HG03196 (cell line): ENCODE measurements at regions not wholly inside any gene's neighbourhood (a gene's known extent, or its start where the extent isn't known, plus 50 kb on each side); places are given as distances from the start of the nearest gene placed in this dataset.
"Not testable (repeated sequence)": the region's sequence is repeated elsewhere in the genome, so short reads cannot be mapped to it uniquely, and the experiment has no call there.

Experiments
- ATAC-seq: cut with Tn5 transposase; IDR thresholded peaks from one replicate; pipeline ENCODE4 v1.9.1; 2021; ENCODE audit not compliant: unreplicated experiment

DNA sequence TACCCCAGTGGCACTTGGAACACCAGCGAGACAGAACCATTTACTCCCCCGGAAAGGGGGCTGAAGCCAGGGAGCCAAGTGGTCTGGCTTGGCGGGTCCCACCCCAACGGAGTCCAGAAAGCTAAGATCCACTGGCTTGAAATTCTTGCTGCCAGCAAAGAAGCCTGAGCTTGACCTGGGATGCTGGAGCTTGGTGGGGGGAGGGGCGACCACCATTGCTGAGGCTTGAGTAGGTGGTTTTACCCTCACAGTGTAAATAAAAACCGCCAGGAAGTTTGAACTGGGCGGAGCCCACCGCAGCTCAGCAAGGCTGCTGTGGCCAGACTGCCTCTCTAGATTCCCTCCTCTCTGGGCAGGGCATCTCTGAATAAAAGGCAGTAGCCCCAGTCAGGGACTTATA, 62.8 kb downstream of the RPS24 start:
- not testable (repeated sequence) for ATAC-seq

DNA sequence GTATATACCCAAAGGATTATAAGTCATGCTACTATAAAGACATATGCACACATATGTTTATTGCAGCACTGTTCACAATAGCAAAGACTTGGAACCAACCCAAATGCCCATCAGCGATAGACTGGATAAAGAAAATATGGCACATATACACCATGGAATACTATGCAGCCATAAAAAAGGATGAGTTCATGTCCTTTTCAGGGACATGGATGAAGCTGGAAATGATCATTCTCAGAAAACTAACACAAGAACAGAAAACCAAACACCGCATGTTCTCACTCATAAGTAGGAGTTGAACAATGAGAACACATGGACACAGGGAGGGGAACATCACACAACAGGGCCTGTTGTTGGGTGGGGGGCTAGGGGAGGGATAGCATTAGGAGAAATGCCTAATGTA, 68.9 kb downstream of the RPS24 start:
- ATAC-seq = not testable (repeated sequence)

DNA sequence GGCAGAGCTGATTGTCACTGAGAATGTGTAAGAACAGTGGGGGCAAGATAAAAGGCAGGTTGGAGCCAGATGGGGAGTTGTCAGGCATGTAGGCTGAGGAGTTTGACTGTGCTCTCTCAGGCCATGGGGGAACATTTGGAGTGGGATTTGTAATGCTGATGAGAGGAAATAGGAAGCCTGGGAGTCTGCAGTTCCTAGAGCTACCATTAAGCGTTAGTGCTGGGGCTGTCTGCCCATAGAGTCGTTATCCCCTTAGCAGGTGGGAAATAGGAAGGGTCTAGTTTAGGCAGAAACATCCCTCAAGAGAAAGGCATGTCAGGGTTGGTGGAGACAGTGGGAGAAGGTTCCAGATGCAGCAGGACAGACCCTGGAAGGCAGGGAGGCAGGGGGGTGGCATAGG, 75.5 kb downstream of the RPS24 start:
- ATAC-seq = no peak

GRCh38 chr10:78115135-78115853, 81.6 kb downstream of the RPS24 start:
- ATAC-seq = no peak

GRCh38 chr10:78116361-78116760, 82.7 kb downstream of the RPS24 start:
- no peak for ATAC-seq

DNA sequence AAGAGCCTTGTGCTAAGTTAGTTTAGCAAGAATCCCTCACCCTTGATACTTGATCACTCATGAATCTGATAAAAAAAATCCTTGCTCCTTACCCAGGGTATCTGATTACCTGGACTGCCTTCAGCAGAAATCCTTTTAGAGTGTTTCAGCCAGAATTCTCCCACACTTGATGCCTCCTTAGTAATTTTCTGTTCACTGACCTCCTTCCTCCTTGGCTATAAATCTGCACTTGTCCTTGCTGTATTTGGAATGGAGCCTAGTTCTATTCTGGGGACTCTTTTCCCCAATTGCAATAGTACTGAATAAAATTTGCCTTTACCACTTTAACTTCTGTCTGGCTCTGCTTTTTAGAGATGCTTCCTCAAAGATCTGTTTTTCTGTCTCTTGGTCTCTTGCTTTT, 84.9 kb downstream of the RPS24 start:
- ATAC-seq = no peak

DNA sequence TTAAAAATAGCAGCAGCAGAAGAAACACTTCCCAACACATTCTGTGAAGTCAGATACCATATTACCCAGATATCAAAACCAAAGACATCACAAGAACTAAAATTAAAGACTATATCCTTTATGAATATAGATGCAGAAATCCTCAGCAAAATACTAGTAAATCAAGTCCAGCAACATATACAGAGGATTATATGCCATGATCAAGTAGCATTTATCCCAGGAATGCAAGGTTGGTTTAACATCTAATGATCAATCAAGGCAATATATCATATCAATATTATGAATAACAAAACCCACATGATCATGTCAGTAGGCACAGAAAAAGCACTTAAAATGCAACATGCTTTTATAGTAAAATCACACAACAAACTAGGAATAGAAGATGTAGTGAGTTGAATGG, 88.1 kb downstream of the RPS24 start:
- ATAC-seq = no peak

- ATAC-seq = no peak
Observed at GRCh38 chr10:78124167-78124566, 90.5 kb downstream of the RPS24 start.

DNA sequence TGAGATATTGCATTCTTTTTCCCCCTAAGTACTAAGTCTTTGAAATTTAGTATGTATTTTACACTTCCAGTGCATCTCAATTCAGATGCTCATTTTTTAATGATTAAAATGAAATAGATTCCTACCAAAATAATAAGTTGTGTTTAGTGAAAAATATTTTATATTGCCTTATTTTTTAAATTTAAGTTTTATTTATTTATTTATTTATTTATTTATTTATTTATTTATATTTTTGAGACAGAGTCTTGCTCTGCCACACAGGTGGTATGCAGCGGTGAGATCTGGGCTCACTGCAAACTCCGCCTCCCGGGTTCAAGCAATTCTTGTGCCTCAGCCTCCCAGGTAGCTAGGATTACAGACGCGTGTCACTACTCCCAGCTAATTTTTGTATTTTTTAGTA, 95.5 kb downstream of the RPS24 start:
- no peak for ATAC-seq

DNA sequence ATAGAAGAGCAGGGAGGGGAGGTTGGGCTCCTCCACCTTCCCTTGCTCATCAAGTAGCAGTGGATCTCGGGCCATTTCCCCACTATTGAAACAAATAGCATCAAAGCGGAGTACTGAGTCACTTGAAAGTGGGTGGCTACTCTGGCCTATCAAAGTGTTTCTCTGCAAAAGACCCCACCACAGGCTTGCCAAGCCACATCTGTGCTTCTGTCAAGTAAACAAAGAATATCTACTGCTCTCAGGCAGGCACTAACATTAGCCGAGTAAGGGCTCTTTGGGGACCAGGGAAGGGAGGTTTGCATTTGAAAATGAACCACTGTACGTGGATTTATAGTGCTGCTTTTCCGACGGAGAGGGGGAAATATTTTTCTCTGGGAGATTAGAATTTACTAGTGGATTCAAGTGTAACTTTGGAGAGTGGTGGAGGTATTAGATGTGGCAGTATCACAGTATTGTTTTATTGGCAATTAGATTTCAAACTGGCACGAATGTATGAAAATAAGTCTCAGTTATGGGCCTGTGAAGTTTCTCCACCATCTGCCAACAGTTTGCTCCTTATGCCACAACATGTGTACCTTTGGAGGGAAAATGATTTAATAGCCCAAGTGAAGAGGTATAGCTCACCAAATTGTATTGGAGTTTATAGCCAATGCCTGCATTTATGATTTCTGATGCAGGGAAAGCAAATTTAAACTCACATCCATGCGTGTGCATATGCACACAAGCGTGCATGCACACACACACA, 97.5 kb downstream of the RPS24 start:
- ATAC-seq = no peak

DNA sequence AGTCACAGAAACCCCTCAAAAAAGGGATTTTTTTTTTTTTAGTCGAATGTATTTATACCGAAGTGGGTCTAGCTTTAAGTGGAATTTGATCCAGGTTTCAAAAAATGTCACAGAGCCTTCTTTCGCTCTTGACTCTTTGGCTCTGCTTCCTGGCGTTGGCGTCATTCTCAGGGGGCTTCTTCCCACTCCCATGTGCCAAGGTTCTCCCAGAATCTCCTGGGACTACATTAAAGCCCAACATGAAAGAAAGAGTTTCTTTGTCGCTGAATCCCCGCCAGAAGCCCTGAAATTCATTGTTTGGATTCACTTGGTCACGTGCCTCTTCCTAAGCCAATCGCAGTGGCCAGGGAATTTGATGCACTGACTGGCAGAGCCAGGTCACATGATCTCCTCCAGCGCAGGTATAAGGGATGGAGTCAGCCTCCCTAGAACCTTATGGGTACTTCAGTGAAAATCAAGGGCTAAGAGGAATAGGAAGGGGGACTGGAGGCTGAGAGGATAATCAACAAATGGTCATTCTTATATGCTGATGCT, 101.2 kb downstream of the RPS24 start:
- no peak for ATAC-seq

DNA sequence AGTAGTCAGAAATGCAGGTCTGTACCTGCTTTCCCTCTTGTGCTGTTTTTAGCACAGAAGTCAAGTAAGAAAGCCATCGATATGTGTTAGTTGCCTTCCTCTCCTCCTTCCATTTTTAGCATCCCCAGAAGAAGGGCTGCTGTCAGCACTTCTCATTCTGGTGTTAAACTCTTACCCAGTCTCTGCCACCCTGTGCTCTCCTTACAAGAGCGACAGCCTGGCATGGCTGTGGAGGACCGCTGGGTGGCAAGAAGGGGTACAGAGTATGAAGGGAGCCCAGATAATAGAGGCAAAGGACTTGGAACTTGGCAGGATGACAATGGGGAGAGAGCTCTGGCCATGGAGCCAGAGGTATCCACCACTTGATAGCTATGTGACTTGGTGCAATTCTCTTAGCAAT, 103.5 kb downstream of the RPS24 start:
- ATAC-seq = no peak

- ATAC-seq = no peak
Observed at GRCh38 chr10:78139341-78139740, 105.7 kb downstream of the RPS24 start.

- no peak for ATAC-seq
Observed at GRCh38 chr10:78140066-78140630, 106.5 kb downstream of the RPS24 start.

GRCh38 chr10:78143576-78143975, 109.9 kb downstream of the RPS24 start:
- ATAC-seq = no peak

GRCh38 chr10:78146200-78146599, 112.5 kb downstream of the RPS24 start:
- no peak for ATAC-seq

DNA sequence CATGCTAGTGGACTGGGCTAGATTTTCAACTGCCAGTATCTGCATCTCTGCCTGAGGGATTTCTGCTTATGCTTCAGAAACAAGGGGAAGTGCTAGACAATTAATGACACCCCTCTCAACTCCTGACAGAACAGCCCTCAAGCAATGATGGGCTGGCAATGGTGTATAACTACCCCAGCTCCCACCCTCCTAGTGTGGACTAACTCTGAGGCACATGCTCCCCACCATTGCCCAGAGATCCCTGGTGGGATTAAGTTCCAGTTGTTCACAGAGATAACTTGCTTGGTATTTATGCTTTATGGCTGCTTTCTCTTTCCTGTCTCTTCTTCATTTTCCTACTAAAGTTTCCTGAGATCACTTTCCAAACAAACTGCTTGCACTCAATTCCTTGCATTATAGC, 113.5 kb downstream of the RPS24 start:
- ATAC-seq = no peak

GRCh38 chr10:78148216-78148960, 114.7 kb downstream of the RPS24 start:
- no peak for ATAC-seq

DNA sequence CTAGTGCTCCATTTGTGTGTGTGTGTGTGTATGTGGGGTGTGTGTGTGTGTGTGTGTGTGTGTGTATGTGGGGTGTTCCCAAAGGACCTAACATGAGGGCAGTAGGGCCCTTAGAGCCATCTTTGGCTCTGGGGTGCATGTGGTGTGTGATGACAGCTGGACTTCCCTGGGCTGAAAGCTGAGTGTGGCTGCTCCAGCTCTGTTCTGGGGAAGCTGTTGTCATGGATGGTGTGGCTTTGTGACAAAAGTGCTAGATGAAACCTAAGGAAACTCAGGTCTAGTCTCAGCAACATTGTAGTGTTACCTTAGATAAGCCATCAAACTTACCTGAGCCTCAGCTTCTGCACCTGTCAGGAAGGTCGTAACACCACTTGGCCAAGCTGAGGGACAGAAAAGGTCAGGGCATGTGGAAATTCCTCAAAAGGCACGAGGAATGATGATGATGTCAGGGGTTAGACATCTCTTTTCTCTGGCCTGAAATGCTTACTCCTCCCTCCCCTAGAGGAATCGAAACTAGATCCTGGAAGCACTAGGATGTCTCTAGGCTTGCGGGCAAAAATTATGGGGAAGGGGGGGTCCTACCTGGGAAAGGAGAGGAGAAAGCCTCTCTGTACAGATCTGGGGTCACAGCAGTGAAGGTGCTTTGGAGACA, 115.4 kb downstream of the RPS24 start:
- no peak for ATAC-seq

- ATAC-seq = no peak
Observed at GRCh38 chr10:78150756-78151155, 117.1 kb downstream of the RPS24 start.

- ATAC-seq = no peak
Observed at GRCh38 chr10:78155722-78156121, 122.1 kb downstream of the RPS24 start.
